GM10266 (cell line): ENCODE measurements at regions not wholly inside any gene's neighbourhood (a gene's known extent, or its start where the extent isn't known, plus 50 kb on each side); places are given as distances from the start of the nearest gene placed in this dataset.

ENCODE experiments used
- DNase-seq: peaks from one replicate; pipeline ENCODE4 v3.0.0; 2012; ENCODE audit errors: extremely low spot score
- TF ChIP-seq, protein P1 (sequence below): IDR thresholded peaks from 2 replicates; pipeline ENCODE4 v1.5.1; 2012; ENCODE audit warnings: mild to moderate bottlenecking, low read depth; ENCODE audit not compliant: control insufficient read depth, insufficient read depth; ENCODE audit errors: missing control alignments

GRCh38 chr6:93679836-93680235, 260.5 kb upstream of the EPHA7 start:
- TF ChIP-seq, protein P1, sequence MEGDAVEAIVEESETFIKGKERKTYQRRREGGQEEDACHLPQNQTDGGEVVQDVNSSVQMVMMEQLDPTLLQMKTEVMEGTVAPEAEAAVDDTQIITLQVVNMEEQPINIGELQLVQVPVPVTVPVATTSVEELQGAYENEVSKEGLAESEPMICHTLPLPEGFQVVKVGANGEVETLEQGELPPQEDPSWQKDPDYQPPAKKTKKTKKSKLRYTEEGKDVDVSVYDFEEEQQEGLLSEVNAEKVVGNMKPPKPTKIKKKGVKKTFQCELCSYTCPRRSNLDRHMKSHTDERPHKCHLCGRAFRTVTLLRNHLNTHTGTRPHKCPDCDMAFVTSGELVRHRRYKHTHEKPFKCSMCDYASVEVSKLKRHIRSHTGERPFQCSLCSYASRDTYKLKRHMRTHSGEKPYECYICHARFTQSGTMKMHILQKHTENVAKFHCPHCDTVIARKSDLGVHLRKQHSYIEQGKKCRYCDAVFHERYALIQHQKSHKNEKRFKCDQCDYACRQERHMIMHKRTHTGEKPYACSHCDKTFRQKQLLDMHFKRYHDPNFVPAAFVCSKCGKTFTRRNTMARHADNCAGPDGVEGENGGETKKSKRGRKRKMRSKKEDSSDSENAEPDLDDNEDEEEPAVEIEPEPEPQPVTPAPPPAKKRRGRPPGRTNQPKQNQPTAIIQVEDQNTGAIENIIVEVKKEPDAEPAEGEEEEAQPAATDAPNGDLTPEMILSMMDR = no peak
- DNase-seq = no peak

- TF ChIP-seq, protein P1 = no peak
These were observed 259.6 kb upstream of the EPHA7 start for GRCh38 chr6:93678841-93679454.

DNA sequence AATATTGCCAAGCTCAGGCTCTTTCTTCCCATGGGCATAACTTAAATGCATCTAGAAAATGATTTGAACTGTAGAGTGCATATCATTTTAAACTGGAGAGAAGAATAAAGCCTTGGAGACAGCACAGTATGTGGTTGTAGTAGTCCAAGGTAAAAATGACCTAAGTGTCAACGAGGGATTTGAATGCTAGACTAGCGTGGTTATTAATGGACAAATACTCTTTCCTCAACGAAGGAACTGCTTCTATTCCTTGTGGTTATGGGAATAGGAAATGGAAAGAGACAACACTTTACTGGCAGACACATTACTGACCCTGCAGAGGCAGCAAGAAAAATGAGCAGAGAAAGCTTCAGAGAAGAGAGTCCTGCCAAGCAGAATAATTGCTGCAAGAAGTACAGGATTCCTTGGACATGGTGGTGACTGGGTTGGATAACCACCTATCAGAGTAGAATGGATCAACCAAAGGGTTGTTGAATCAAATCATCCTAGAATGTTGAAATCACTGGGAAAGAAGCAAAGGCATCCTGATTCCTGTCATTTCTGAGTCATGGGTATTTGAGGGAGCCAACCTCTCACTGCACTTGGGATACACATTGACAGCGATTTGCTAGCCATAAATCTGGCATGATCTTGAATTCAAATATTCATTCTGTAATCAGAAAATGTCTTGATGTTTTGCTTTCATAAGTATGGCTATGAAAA, 258.1 kb upstream of the EPHA7 start:
- TF ChIP-seq, protein P1 = no peak
- DNase-seq = no peak

More at GRCh38 chr6:93678841-93679454, 259.6 kb upstream of the EPHA7 start:
- no peak for DNase-seq

- TF ChIP-seq, protein P1 = no peak
- no peak for DNase-seq
These were observed 257.2 kb upstream of the EPHA7 start for GRCh38 chr6:93676581-93676980.

DNA sequence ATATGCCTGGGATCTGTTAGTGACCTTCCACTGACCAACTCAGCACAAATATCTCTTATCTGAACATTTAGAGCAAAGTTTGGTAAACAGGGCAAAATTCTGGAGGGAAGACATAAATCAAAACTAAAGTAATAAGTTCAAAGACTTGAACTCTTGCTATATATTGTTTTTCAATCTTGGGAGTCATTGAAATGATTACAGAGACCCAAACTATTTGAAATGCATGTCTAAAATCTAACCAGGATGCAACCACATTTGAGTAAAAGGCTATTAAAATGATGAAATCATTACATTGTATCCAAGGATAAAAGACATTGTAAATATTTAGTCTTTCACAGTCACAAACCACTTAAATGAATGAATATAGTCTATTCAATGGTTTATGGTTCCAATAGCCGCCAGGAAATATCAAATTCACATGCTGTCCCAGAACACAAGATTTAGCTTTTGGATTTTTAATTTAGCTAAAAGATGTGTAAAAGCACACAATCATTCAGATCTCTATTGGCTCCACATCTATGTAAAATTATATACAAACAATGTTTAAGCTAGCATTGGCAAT, 256.6 kb upstream of the EPHA7 start:
- TF ChIP-seq, protein P1 = no peak
- no peak for DNase-seq

DNA sequence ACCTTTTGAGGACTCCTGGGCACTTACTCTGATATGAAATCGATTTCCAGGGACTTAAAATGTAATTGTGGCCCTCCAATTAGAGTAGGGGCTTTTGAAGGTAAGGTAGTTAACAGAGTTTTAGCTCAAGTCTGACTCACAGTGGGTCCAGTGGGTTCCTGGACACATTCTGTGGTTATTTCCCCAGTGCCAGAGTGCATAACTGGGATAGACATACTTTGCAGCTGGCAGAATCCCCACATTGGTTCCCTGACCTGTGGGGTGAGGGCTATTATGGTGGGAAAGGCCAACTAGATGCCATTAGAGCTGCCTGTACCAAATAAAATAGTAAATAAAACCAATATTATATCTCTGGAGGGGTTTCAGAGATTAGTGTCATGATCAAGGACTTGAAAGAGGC, 243.8 kb upstream of the EPHA7 start:
- TF ChIP-seq, protein P1 = no peak
- DNase-seq = no peak

DNA sequence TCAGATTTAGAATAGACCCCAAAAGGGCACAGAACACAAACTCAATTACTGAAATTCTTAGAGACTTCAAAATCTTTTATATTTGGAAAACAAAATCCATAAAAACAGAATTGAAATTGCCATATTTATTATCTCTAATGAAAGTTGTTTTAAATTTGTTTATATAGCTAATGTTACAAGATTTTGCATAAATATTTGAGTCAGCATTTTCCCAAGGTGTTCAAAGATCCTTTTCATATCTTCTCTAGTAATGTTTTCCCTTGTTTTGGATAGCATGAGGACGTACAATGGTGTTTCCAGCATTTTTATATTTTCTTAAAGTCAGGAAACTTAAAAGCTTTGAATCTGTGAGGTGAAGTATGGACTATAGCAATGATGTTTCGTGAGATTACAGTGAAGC, 235.2 kb upstream of the EPHA7 start:
- DNase-seq = no peak
- TF ChIP-seq, protein P1 = no peak
